Thymus (tissue), 11 donors: ENCODE measurements at regions not wholly inside any gene's neighbourhood (a gene's known extent, or its start where the extent isn't known, plus 50 kb on each side); places are given as distances from the start of the nearest gene placed in this dataset.

Experiments
- DNase-seq, 9 donors: peaks; one replicate each; pipeline ENCODE4 v3.0.0-alpha.2; 2013; ENCODE audit warnings: low spot score in 9 of 9, low read depth in 6 of 9, missing footprints in 1 of 9
- H3K27ac ChIP-seq, 2 donors: one replicate each; pipeline ENCODE4 v1.5.1; 2013; ENCODE audit warnings: control low read depth in 1 of 2, low read depth in 1 of 2, low read length in 1 of 2, mild to moderate bottlenecking in 1 of 2, moderate library complexity in 1 of 2
- H3K27me3 ChIP-seq, 2 donors: one replicate each; pipeline ENCODE4 v1.5.1; 2013; ENCODE audit warnings: low read length in 1 of 2; ENCODE audit not compliant: control insufficient read depth in 2 of 2, insufficient read depth in 1 of 2
- H3K36me3 ChIP-seq, 2 donors: one replicate each; pipeline ENCODE4 v1.5.1; 2013; ENCODE audit warnings: low read length in 1 of 2, mild to moderate bottlenecking in 1 of 2, moderate library complexity in 1 of 2; ENCODE audit not compliant: control insufficient read depth in 2 of 2, insufficient read depth in 2 of 2
- H3K4me1 ChIP-seq, 2 donors: one replicate each; pipeline ENCODE4 v1.5.1; 2013; ENCODE audit warnings: low read length in 2 of 2; ENCODE audit not compliant: control insufficient read depth in 2 of 2, insufficient read depth in 2 of 2
- H3K4me3 ChIP-seq, 2 donors: one replicate each; pipeline ENCODE4 v1.5.1; 2013; ENCODE audit warnings: low read length in 2 of 2, control low read depth in 1 of 2, mild to moderate bottlenecking in 1 of 2
- H3K9me3 ChIP-seq, 2 donors: one replicate each; pipeline ENCODE4 v1.5.1; 2013; ENCODE audit warnings: low read length in 1 of 2, mild to moderate bottlenecking in 1 of 2; ENCODE audit not compliant: control insufficient read depth in 2 of 2, insufficient read depth in 1 of 2
- WGBS: extraction: QIAGEN DNeasy Blood & Tissue Kit; methylation state at CpG from one replicate; pipeline ENCODE4 v1.1.7; 2013; 5-methylcytosine and 5-hydroxymethylcytosine counted together
- donor health status: healthy.

DNA sequence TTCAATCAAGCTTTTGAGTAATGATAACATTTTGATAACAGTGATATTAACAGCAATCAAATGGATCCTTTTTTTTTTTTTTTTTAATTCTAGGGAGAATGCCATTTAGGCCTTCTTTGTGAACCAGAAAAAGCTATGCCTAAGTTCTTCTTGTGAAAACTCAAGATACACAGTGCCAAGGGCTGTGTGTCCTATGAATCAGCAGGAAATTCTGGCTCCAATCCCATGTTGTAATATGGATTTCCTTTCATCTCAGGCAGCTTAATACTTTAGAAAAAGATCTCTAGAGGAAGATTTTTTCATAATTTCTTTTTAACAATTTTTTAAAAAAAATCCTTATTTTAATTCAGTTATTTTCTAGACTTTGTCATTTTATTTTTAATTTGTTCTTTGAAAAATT is 96.1 kb downstream of the NUDT12 start:
- DNase-seq = no peak
- Histone ChIP-seq H3K27ac (no peak overlapping the region), H3K4me3 (no peak overlapping the region), H3K9me3 (no peaks in the 10 kb centered on the region), H3K4me1 (no peaks in the 10 kb centered on the region), H3K27me3 (no peaks in the 10 kb centered on the region), H3K36me3 (no peaks in the 10 kb centered on the region)

DNA sequence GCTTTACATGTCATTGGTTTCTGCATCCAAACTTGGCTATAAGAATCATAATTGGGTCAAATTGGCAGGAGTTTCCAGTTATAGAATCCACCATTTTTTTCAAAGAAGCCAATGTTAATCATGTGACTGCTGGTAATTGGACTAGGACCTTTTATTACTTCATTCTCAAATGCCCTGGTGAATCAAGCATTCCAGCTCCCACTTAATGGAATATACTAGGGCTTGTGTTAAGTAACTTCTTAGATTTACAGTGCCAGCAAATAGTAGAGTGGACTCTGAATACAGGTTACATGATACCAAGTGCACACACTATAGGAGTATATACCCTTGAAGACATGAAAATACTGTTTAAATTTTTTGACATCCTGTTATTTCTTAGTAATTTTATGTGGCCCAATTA is 96.7 kb downstream of the NUDT12 start:
- Histone ChIP-seq H3K27me3 (no peaks in the 10 kb centered on the region), H3K9me3 (no peaks in the 10 kb centered on the region), H3K4me1 (no peaks in the 10 kb centered on the region), H3K36me3 (no peaks in the 10 kb centered on the region), H3K4me3 (no peak overlapping the region), H3K27ac (no peak overlapping the region)
- DNase-seq = no peak

DNA sequence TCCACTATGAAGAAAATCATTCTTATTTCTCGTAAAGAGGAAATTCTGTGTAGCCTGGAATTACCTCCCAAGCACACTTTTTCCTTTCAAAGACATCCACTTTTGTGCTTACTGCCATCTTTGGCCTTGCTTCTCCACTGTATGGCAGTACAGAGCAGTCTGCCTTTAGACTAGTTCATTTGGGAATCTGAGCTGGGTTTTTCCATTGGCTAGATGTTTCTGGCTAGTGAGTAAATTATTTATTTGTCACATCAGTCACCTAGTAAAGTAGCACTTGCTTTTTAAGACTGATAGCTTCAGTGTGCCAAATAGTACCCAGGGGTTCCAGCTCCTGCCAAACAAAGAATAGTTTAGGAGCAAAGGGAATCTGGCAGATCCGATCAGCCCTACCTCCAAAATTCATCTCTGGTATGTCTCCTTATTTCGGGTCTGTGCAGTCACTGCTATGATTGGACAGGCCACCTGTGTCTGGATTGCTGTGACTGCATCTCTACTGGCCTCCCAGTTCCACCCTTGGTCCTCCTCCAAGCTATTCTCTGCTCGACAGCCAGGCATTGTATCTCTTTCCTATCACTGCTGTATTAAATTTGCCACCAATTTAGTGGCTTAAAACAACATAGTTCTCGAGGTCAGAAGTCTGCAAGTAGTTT is 97.6 kb downstream of the NUDT12 start:
- DNase-seq = no peak
- Histone ChIP-seq H3K9me3 (no peaks in the 10 kb centered on the region), H3K4me3 (no peak overlapping the region), H3K4me1 (no peaks in the 10 kb centered on the region), H3K27me3 (no peaks in the 10 kb centered on the region), H3K36me3 (no peaks in the 10 kb centered on the region), H3K27ac (no peak overlapping the region)
- 94% methylated on average over 5 of the region's 5 CpGs for WGBS

DNA sequence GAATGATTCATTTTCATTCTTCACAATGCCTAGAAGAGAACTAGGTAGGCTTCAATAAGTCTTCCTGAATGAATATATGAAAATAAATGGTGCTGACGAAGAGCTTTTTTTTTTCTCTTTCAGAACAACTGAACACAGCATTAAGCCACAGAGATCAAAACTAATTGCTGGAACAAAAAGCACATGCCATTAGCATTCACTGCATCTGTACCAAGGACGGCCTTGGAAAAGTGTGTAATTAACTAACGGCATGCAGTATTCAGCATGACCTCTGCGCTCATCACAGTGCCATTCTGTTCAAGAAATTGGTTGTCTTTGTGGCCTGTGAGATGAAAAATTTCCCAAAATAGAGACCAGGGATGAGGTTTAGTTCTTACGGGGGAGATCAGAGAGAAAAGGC is 99.3 kb downstream of the NUDT12 start:
- H3K9me3 ChIP-seq = no peaks in the 10 kb centered on the region
- DNase-seq = no peak
- no peak overlapping the region for H3K27ac ChIP-seq
- H3K4me3 ChIP-seq = no peak overlapping the region
- H3K36me3 ChIP-seq = no peaks in the 10 kb centered on the region
- H3K27me3 ChIP-seq = no peaks in the 10 kb centered on the region
- H3K4me1 ChIP-seq = no peaks in the 10 kb centered on the region
- WGBS = over 99% methylated on average over 5 of the region's 5 CpGs

DNA sequence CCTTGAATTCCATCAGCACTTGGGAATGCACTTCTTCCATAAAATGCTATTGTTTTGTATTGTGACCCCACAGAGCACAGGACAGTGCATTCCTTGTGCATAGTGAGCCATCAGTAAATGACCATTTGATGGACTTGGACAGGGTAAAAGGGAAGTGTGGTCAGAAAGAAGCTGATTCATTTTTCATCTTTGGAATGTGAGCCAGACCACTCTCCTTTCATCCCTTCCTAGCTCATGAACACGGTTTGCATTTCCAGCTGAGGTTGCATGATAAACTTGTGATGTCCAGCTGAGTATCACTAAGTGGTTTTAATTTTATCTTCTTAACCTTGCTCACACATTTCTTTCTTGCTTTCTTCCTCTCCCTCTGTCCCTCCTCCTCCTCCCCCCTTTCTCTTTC is 101.3 kb downstream of the NUDT12 start:
- WGBS = 10% methylated on average over 1 of the region's 1 CpG
- no peak for DNase-seq
- Histone ChIP-seq H3K4me1 (no peaks in the 10 kb centered on the region), H3K27ac (no peak overlapping the region), H3K4me3 (no peak overlapping the region), H3K27me3 (no peaks in the 10 kb centered on the region), H3K36me3 (no peaks in the 10 kb centered on the region), H3K9me3 (no peaks in the 10 kb centered on the region)

DNA sequence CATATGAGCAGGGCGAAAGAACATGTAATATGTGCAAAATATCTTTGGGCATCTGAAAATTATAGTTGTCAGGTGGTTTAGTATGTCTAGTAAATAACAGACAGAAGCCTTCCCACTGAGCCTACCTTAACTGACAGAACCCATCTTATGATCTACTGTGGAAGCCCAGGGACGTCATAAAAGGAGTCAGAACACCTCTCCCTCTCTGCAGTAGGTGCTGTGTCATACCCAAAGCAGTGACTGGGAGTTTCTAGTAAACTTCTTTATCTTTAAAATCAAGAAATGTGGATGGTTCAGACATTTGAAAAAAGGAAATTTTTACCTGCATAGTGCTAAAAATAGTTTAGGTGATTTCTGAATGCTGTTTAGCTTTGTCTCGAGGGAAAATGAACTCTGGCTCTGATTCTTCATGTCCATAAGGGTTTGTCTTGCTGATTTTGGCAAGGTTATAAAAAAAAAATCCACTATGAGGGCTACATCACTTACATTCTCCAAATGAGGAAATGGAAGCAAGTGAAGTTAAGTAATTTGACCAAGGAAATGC is 104.0 kb downstream of the NUDT12 start:
- no peak for DNase-seq
- WGBS = 71% methylated on average over 3 of the region's 3 CpGs
- H3K4me1 ChIP-seq = no peaks in the 10 kb centered on the region
- no peaks in the 10 kb centered on the region for H3K36me3 ChIP-seq
- H3K27me3 ChIP-seq = no peaks in the 10 kb centered on the region
- no peak overlapping the region for H3K27ac ChIP-seq
- H3K4me3 ChIP-seq = no peak overlapping the region
- H3K9me3 ChIP-seq = no peaks in the 10 kb centered on the region

DNA sequence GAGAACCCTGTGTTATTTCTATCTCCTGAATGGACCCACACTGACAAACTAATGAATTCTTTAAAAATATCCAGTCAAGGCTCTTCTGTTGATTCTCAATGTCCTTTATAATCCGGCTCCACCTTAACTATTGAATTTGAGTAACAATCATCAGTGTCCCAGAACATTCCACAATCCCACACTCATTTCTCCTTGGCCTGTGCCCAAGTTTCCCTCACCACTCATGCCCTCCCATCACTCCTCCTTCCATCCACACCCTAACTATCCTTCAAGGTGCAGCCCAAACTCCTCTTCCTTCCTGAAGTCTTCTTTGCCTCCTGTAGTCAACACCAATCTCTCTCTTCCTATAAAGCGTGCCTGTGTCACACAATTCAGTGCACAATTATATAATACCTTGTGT is 106.1 kb downstream of the NUDT12 start:
- H3K4me1 ChIP-seq = no peaks in the 10 kb centered on the region
- no peak overlapping the region for H3K27ac ChIP-seq
- WGBS = 94% methylated on average over 2 of the region's 2 CpGs
- H3K36me3 ChIP-seq = no peaks in the 10 kb centered on the region
- no peak overlapping the region for H3K4me3 ChIP-seq
- H3K9me3 ChIP-seq = no peaks in the 10 kb centered on the region
- no peak for DNase-seq
- no peaks in the 10 kb centered on the region for H3K27me3 ChIP-seq

DNA sequence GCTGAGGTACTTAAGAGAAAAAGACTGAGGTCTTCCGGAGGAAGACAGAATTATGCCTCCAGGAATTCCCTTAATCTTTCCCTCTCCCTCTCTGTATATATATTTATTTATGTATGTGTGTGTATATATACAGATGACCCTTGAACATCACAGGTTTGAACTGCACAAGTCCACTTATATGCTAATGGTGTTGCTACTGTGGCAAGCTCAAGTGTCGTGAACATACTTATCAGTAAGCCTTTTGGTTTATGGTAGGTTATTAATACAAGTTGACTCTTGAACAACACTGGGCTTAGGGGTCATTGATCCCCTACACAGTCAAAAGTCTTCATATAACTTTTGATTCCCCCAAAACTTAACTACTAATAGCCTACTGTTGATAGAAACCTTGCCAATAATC is 106.8 kb downstream of the NUDT12 start:
- no peaks in the 10 kb centered on the region for H3K9me3 ChIP-seq
- no peak for DNase-seq
- no peaks in the 10 kb centered on the region for H3K27me3 ChIP-seq
- no peak overlapping the region for H3K4me3 ChIP-seq
- H3K36me3 ChIP-seq = no peaks in the 10 kb centered on the region
- H3K4me1 ChIP-seq = no peaks in the 10 kb centered on the region
- WGBS = 96% methylated on average over 2 of the region's 2 CpGs
- H3K27ac ChIP-seq = no peak overlapping the region

DNA sequence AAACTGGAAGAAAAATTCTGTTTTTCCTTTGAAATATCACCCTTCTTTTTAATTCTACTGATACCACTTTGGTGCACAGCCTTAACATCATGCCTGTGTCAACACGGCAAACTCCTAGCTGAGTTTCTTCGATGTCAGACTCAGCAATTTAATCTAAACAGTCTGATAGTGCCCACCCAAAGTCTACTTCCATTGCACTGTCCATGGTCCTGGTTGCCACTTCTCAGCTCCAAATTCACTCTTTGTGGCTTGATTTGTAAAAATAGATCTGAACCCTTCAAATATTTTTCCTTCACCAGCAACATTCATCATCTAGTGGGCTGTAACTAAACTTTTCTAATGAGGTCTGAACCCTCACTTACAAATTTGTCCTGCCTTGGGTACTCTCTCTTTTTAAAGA is 107.8 kb downstream of the NUDT12 start:
- no peaks in the 10 kb centered on the region for H3K36me3 ChIP-seq
- DNase-seq = no peak
- H3K27ac ChIP-seq = no peak overlapping the region
- 97% methylated on average over 2 of the region's 2 CpGs for WGBS
- no peaks in the 10 kb centered on the region for H3K9me3 ChIP-seq
- no peak overlapping the region for H3K4me3 ChIP-seq
- H3K27me3 ChIP-seq = no peaks in the 10 kb centered on the region
- no peaks in the 10 kb centered on the region for H3K4me1 ChIP-seq

DNA sequence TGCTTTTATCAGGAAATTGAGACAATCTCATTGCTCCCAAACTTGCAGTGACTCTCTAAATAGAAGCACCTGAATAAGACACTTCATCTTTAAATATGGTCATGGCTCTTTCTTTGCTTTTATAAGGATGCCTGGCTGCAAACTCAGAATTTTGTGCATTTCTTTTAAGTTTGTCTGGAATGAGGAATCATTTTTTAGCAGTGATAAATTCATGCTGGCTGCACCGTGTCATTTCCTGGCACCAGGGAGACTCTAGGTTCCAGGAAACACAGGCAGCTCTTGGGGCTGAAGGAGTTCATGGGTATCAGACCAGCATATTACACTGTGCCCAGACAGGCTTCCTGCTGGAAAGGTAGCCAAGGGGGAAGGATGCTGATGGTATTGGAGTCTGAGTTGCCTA is 109.9 kb downstream of the NUDT12 start:
- Histone ChIP-seq H3K4me1 (no peaks in the 10 kb centered on the region), H3K4me3 (no peak overlapping the region), H3K36me3 (no peaks in the 10 kb centered on the region), H3K27me3 (no peaks in the 10 kb centered on the region), H3K27ac (no peak overlapping the region), H3K9me3 (no peaks in the 10 kb centered on the region)
- no peak for DNase-seq
- WGBS = 11% methylated on average over 1 of the region's 1 CpG
